ENCODE measurements at regions not wholly inside any gene's neighbourhood (a gene's known extent, or its start where the extent isn't known, plus 50 kb on each side); places are given as distances from the start of the nearest gene placed in this dataset.

DNA sequence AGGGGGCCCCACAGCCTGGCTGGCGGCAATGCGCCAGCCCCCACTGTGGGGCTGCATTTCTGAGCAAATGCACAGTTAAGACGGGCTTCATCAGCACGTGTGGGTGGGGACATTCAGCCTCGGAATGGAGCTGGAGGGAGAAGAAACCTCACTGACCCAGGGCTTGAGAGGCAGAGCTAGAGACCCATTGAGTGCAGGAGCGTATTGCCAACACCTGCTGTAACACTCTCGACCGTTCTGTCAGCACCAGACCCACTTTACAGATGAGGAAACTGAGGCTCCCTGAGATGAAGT, 200.9 kb upstream of the RAB6C start:
- Mint-ChIP-seq H3K4me3 (no peak overlapping the region), H3K9me3 (no peaks in the 10 kb centered on the region), H3K27ac (no peak overlapping the region), H3K4me1 (no peaks in the 10 kb centered on the region), H3K27me3 (peaks cover 2% of the 10 kb centered on the region), H3K36me3 (ENCODE audit: low read depth) (no peaks in the 10 kb centered on the region)
- DNase-seq = no peak
- POLR2A ChIA-PET = no interaction called here
- CTCF ChIA-PET = no interaction called here

DNA sequence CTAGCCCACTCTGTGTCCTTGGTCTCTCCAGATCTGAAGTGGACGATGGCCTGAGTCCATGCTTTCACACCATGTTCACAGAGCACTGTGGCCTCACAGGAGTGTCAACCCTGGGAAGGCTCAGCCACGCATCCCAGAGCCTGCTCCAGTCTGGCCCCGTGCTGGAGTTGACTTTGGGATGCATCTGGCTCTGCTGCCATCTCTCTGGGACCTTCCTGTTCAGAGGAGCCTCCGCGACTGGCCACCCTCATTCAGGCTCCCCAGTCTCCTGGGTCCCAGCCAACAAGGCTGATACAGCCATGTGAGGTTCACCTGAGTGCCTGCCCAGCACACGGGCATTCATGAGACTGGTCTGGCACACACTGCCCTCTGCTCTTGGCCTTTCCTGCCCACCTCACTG, 199.7 kb upstream of the RAB6C start:
- Mint-ChIP-seq H3K27me3 (peaks cover 3% of the 10 kb centered on the region), H3K4me3 (no peak overlapping the region), H3K9me3 (no peaks in the 10 kb centered on the region), H3K4me1 (no peaks in the 10 kb centered on the region), H3K27ac (no peak overlapping the region), H3K36me3 (ENCODE audit: low read depth) (no peaks in the 10 kb centered on the region)
- POLR2A ChIA-PET = no interaction called here
- CTCF ChIA-PET = no interaction called here
- no peak for DNase-seq

DNA sequence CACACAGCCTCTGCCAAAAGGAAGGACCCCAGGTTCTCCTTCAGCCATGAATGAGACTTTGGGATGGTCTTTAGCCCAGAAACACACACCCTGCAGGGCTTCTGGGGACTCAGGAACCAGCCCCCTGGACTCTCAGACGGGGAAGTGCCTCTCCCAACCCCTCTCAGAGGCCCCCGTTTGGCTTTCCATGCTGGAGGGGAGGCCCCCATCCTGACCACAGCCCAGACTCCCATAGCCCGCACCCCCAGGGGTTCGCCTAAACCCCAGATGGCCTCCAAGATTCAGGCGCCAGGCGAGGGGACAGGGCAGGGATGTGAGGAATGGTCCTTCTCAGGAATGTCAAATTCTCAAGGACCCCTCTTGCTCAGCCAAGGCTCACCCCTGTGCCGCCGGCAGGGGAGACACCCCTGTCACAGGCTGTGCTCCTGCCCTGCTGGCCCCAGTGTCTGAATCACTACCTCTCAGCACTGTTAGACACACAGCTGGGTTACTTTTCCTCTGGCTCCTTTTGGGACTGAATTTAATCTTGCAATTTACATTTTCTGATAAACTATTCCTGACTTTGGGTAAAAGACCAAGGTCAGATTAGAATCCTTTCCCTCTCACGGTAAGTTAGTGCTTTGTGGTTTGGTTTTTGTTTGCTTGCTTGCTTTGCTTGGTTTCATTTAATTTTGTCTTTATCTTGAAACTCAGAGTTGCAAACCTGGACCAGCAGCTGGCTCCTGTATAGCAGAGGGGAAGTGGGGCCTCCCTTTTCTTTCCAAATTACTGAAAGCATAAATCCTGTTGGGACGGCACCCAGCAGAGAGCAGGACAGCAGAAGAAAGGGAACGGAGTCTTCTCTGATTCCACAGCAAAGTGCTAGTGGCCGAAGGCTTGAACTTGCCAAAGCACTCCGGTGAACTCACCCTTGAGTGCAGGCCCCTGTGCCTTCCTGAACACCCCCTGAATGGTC, 198.9 kb upstream of the RAB6C start:
- Mint-ChIP-seq H3K9me3 (no peaks in the 10 kb centered on the region), H3K27ac (no peak overlapping the region), H3K4me3 (no peak overlapping the region), H3K27me3 (peaks cover 3% of the 10 kb centered on the region), H3K4me1 (no peaks in the 10 kb centered on the region), H3K36me3 (ENCODE audit: low read depth) (no peaks in the 10 kb centered on the region)
- DNase-seq = no peak
- POLR2A ChIA-PET = no interaction called here
- CTCF ChIA-PET = no interaction called here

DNA sequence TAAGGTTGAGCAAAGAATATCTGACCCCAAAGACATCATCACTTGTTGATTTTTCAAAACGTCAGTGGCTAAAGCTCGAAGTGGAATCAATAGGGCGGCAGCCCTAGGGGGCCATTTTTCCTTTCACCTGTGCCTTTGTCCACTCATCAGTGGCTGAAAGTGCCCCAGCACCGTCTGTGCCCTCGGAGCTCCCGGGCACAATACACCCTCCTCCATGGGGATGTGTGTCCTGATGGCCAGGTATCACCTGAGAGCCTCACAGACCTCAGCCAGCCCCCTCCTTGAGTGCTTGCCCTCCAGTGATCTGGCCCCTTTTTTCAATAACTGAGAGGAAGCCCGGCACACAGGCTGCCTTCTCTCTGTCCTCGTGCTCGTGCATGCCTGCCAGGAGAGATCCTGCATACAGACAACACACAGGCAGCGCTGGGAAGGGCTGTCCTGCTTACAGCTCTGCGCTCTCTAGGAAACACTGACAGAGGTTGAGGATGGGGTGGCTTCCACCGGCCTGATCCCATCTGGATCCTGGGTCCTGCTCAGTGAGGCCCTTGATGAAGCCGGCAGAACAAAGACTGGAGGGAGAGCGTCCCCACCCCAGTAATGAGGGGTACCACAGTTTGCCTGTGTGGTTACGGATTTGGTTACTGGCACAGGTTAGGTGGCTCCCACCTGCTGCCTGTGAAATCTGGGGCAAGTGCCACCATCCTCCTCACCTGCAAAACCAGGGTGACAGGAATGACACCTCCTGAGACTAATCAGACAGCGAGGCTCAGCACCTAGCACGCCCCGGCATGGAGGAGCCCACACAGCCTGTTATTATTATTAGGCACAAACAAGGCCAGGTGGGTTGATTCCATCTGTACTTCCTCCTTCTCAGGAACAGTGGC, 197.5 kb upstream of the RAB6C start:
- no peaks in the 10 kb centered on the region for H3K36me3 Mint-ChIP-seq (ENCODE audit: low read depth)
- no peaks in the 10 kb centered on the region for H3K4me1 Mint-ChIP-seq
- no peak for DNase-seq
- ChIA-PET POLR2A (no interaction called here), CTCF (no interaction called here)
- peaks cover 7% of the 10 kb centered on the region for H3K27me3 Mint-ChIP-seq
- no peak overlapping the region for H3K4me3 Mint-ChIP-seq
- H3K27ac Mint-ChIP-seq = no peak overlapping the region
- H3K9me3 Mint-ChIP-seq = no peaks in the 10 kb centered on the region

DNA sequence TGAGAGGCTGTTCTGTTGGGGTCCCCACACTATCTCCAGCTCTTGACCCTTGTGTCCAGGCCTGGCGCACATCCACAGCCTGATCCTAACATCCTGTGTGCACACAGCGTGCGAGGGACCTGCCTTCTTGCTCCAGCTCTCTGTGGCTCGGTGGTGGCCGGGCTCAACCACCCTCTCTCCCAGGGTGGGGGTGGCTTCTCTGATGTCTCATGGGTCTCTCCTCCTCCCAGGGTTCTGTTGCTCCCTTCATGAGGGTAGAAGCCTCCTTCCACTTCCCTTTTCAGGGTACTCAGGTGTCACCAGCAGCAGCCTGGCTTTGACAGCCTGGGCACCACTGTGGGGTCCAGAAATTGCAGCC, 196.9 kb upstream of the RAB6C start:
- Mint-ChIP-seq H3K9me3 (no peaks in the 10 kb centered on the region), H3K27me3 (peaks cover 11% of the 10 kb centered on the region), H3K36me3 (ENCODE audit: low read depth) (no peaks in the 10 kb centered on the region), H3K4me1 (no peaks in the 10 kb centered on the region), H3K4me3 (no peak overlapping the region), H3K27ac (no peak overlapping the region)
- CTCF ChIA-PET = no interaction called here
- POLR2A ChIA-PET = no interaction called here
- DNase-seq = no peak

DNA sequence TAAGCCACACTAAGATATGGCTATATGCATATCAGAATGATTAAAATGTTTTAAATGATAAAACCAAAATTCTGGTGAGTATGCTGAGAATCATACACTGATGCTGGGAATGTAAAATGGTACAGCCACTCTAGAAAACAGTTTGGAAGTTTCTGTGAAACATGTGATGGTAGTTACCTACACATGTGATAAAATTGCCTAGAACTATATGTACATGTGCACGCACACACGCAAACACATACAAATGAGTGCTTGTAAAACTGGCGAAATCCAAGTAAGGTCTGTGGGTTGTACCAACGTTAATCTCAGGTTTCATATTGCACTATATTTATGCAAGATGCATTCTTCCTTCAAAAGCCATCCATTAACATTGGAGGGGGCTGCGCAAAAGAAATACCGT, 195.0 kb upstream of the RAB6C start:
- ChIA-PET CTCF (no interaction called here), POLR2A (no interaction called here)
- no peak for DNase-seq
- Mint-ChIP-seq H3K36me3 (ENCODE audit: low read depth) (no peaks in the 10 kb centered on the region), H3K27ac (no peak overlapping the region), H3K9me3 (no peaks in the 10 kb centered on the region), H3K4me3 (no peak overlapping the region), H3K4me1 (no peaks in the 10 kb centered on the region), H3K27me3 (peaks cover 20% of the 10 kb centered on the region)

DNA sequence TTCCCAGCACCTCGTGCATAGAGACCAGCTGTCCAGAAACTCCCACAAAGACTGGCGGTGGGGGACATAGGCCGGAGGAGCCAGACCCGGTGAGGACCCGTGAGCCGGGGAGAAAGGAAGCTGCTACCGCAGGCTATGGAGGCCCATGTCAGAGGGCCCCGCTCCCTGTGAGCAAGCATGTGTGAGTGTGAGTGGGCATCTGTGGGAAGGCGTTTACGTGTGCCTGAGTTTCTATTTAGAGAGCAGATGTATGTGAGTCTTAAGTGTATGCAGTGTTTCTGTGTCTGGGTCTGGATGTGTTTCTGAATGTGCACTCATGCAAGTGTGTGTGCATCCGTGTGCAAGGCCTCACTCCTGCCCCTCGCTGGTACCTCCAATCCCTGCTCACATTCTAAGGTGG, 187.8 kb upstream of the RAB6C start:
- no peaks in the 10 kb centered on the region for H3K36me3 Mint-ChIP-seq (ENCODE audit: low read depth)
- ChIA-PET POLR2A (no interaction called here), CTCF (no interaction called here)

DNA sequence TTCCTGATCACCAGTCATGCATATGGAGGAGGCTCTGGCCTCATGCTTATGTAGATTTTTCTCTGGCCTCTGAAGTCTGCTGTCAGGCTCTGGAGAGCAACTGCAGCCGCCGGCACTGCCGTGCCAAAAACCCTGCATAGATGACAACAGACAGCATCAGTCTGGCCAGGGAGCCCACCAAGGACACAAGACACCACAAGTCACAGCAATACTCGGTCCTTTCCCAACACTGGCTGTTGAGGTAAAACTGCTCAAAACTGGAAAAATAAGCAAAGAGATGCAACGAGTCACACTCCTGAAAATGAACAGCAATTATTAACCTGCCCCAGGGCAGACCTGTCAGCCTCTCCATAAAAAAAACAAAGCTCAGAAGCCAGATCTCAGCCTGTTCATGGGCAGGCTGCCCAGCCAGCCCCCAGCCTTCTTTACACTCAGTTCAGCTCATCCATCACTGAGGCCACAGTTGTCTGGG, 186.0 kb upstream of the RAB6C start:
- Mint-ChIP-seq H3K36me3 (ENCODE audit: low read depth) (no peaks in the 10 kb centered on the region), H3K27me3 (peaks cover 1% of the 10 kb centered on the region), H3K4me3 (no peak overlapping the region), H3K4me1 (no peaks in the 10 kb centered on the region), H3K9me3 (no peaks in the 10 kb centered on the region), H3K27ac (no peak overlapping the region)
- ChIA-PET POLR2A (no interaction called here), CTCF (no interaction called here)
- no peak for DNase-seq

More for the DNA sequence above, 187.8 kb upstream of the RAB6C start:
- peaks cover 15% of the 10 kb centered on the region for H3K27me3 Mint-ChIP-seq
- DNase-seq = no peak
- no peak overlapping the region for H3K27ac Mint-ChIP-seq
- no peaks in the 10 kb centered on the region for H3K4me1 Mint-ChIP-seq
- H3K4me3 Mint-ChIP-seq = no peak overlapping the region
- H3K9me3 Mint-ChIP-seq = no peaks in the 10 kb centered on the region

DNA sequence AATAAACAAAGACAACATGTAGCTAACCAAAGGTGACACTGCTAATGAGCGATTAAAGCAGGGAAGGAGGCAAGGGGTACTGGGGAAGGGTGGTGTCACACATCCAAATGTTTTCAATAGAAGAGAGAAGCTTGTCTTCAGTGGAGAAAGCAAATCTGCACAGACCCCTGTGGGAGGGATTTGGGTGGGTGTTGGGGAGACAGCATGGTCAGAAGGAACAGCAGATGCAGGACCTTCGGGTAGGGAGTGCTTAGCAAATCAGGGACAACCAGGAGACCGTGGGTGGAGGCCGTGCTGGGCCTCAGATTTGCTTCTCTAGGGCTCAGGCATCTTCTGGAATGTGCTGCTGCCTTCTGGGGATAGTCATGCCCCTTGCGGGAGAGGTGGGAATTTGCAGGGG, 185.3 kb upstream of the RAB6C start:
- no peaks in the 10 kb centered on the region for H3K9me3 Mint-ChIP-seq
- no peaks in the 10 kb centered on the region for H3K36me3 Mint-ChIP-seq (ENCODE audit: low read depth)
- no peaks in the 10 kb centered on the region for H3K4me1 Mint-ChIP-seq
- CTCF ChIA-PET = no interaction called here
- H3K4me3 Mint-ChIP-seq = no peak overlapping the region
- POLR2A ChIA-PET = no interaction called here
- H3K27ac Mint-ChIP-seq = no peak overlapping the region
- no peaks in the 10 kb centered on the region for H3K27me3 Mint-ChIP-seq
- no peak for DNase-seq

DNA sequence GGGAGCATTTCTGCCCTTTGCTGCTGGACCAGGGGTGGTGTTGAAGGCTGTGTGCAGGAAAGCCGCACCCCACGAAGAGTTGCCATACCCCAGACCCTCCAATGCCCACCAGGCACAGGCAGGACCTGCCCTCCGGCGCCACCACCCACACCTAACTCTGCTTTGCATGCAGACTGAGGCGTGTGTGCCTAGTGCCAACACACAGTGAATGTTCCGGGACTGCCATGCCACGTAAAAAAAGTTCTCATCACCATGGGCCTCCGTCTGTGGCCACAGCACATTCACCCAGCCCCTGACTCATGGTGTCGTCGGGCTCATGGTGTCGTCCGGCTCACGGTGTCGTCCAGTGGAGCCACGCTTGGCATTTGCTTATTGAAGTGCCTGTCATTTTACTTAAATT, 184.9 kb upstream of the RAB6C start:
- H3K27me3 Mint-ChIP-seq = no peaks in the 10 kb centered on the region
- H3K36me3 Mint-ChIP-seq (ENCODE audit: low read depth) = no peaks in the 10 kb centered on the region
- ChIA-PET CTCF (no interaction called here), POLR2A (no interaction called here)
- no peaks in the 10 kb centered on the region for H3K4me1 Mint-ChIP-seq
- H3K27ac Mint-ChIP-seq = no peak overlapping the region
- no peak for DNase-seq
- H3K4me3 Mint-ChIP-seq = no peak overlapping the region
- no peaks in the 10 kb centered on the region for H3K9me3 Mint-ChIP-seq

DNA sequence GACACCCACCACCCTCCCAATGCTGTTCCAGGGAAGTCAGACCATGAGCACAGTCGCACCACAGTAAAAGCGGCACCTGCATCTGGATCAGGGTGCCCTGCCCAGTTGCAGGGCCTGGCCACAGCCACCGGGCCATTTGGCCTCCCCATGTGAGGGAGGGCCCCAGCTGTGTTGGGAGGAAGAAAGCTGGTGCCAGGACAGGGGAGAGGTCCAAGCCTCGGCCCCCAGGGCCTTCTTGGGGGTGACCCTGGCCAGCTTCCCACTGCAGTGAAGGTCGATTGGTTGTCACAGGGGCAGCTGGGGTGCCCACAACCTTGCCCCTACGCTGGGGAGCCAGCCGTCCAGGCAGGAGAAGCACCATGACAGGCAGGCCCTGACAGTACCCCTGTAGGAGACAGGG, 183.2 kb upstream of the RAB6C start:
- Mint-ChIP-seq H3K4me1 (no peaks in the 10 kb centered on the region), H3K9me3 (no peaks in the 10 kb centered on the region), H3K4me3 (no peak overlapping the region), H3K36me3 (ENCODE audit: low read depth) (no peaks in the 10 kb centered on the region), H3K27ac (no peak overlapping the region), H3K27me3 (peaks cover 2% of the 10 kb centered on the region)
- ChIA-PET POLR2A (no interaction called here), CTCF (no interaction called here)
- no peak for DNase-seq

DNA sequence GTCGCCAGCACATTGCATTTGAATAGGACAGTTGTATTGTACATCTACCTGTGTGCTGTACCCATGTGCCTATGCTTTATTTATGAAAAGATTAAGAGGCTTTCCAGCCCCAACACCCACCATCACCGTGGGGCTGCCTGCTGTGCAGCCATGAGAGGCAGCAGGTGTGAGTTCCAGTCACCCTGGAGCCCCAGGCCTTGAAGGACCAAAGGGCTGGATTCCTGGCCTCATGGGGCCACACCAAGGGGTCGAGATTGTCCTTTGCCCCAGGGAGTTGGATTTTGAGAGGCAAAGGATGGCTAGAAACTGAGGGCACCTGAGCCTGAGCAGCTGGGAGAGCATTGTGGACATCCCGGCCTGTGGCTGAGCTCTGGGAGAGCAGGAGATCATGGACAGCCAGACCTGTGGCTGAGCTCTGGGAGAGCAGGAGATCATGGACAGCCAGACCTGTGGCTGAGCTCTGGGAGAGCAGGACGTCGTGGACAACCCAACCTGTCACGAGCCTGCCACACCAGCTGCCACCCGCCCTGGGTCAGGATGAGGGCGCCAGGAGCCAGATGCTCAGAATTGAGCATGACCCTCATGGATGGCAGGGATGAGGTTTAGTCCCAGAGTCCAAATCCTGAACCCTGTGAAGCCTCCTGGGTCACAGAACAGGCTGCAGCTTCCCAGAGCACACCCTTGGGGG, 182.5 kb upstream of the RAB6C start:
- Mint-ChIP-seq H3K4me1 (no peaks in the 10 kb centered on the region), H3K27ac (no peak overlapping the region), H3K27me3 (peaks cover 7% of the 10 kb centered on the region), H3K9me3 (no peaks in the 10 kb centered on the region), H3K4me3 (no peak overlapping the region), H3K36me3 (ENCODE audit: low read depth) (no peaks in the 10 kb centered on the region)
- POLR2A ChIA-PET = no interaction called here
- no peak for DNase-seq
- CTCF ChIA-PET = no interaction called here

DNA sequence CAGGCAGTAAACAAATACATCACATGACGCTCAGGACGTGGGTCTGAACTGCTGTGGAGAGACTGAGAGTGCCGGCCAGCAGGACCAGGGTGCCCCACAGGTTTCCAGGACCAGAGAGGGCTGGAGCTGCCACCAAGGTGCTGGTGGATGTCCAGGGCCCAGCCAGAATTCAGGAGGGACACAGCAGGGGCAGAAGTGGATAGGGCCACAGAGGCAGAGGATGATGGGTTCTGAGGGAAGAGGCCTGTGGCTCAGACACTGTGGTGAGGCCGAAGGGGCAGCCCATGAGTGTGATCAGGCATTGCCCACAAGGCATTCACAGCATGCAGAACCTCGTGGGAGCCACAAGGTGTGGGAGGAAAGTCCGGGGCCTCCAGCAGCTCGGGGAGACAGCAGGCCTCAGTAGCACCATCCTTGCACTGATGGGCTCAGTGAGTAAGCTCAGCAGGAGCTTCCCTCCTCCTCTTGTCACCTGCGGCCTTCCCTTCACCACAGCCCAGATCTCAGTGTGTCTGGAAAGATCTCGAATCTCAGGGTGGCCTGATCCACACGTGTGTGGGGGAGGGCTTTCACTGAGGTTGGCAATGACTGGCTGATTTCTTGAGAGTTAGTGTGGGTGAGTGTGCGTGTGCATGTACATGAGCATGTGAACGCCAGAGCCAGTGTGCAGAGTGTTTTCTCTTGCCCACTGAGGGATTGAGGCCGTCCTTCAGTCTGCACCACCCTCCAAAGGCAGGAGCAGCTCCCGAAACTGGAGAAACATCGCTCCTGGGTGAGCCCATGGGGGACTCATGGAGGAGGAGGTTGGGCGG, 181.8 kb upstream of the RAB6C start:
- no peaks in the 10 kb centered on the region for H3K9me3 Mint-ChIP-seq

More for the DNA sequence above, 181.8 kb upstream of the RAB6C start:
- no peak overlapping the region for H3K4me3 Mint-ChIP-seq
- POLR2A ChIA-PET = no interaction called here
- no peaks in the 10 kb centered on the region for H3K36me3 Mint-ChIP-seq (ENCODE audit: low read depth)
- no peak for DNase-seq
- no peak overlapping the region for H3K27ac Mint-ChIP-seq
- CTCF ChIA-PET = no interaction called here
- no peaks in the 10 kb centered on the region for H3K4me1 Mint-ChIP-seq
- peaks cover 7% of the 10 kb centered on the region for H3K27me3 Mint-ChIP-seq
